GM12892 (cell line): ENCODE measurements at regions not wholly inside any gene's neighbourhood (a gene's known extent, or its start where the extent isn't known, plus 50 kb on each side); places are given as distances from the start of the nearest gene placed in this dataset.

ENCODE experiments used
- POLR2A ChIP-seq: IDR thresholded peaks from 2 replicates; pipeline ENCODE4 v1.6.1; 2011; ENCODE audit warnings: low read depth, low read length, control low read depth
- TAF1 ChIP-seq: IDR thresholded peaks from 2 replicates; pipeline ENCODE4 v1.6.1; 2011; ENCODE audit warnings: low read depth, mild to moderate bottlenecking, control low read depth, low read length, borderline replicate concordance

DNA sequence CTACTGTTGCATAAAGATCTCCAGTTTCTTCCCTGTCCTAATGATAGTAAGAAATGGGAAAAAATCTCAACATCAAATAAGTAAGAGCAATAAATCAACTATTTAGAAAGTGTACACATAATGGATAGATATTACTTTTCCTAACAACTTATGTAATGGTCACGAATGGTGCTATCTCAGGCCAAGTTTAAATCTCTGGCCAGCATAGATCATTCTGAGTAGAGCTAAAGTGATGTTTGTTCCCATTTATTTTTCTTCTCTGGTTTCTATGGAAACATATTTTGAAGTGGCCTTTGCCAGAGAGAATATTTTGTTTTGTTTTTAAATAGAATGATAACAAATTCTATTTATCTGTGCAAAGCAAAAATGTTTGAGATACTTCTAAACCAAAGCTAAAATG is 249.7 kb upstream of the TTC14 start:
- no peak for TF ChIP-seq POLR2A
- no peak for TF ChIP-seq TAF1
